Esophagus muscularis mucosa (tissue), 4 donors: ENCODE measurements at regions not wholly inside any gene's neighbourhood (a gene's known extent, or its start where the extent isn't known, plus 50 kb on each side); places are given as distances from the start of the nearest gene placed in this dataset.

Experiments used
- EP300 ChIP-seq: sonication (generic); formaldehyde crosslinking; IDR thresholded peaks from one replicate; pipeline ENCODE4 v1.6.1; 2017; ENCODE audit warnings: antibody characterized with exemption
- POLR2A ChIP-seq: fragments of 450-650 bp; IDR thresholded peaks from one replicate; pipeline ENCODE4 v1.6.1; 2017; ENCODE audit warnings: antibody characterized with exemption, moderate library complexity, mild to moderate bottlenecking, low read depth
- POLR2AphosphoS5 ChIP-seq, 2 donors: sonication (generic); formaldehyde crosslinking; IDR thresholded peaks; one replicate each; pipeline ENCODE4 v1.6.1; 2017; ENCODE audit warnings: antibody characterized with exemption in 2 of 2
- TF ChIP-seq, protein P1 (sequence below), 3 experiments: fragments of 200-600 bp in 2 of 3; fragments of 450-650 bp in 1 of 3; sonication (generic) in 2 of 3; IDR thresholded peaks; one replicate each; pipeline ENCODE4 v1.5.1; 2017 to 2019; ENCODE audit warnings: antibody characterized with exemption in 3 of 3, mild to moderate bottlenecking in 2 of 3, moderate library complexity in 1 of 3

GRCh38 chr21:35585155-35585554 is 475.2 kb downstream of the SETD4 start:
- TF ChIP-seq POLR2A (no peak), EP300 (no peak), POLR2AphosphoS5 (IDR thresholded peaks at IDR 0.05) (no peak)
- TF ChIP-seq, protein P1, sequence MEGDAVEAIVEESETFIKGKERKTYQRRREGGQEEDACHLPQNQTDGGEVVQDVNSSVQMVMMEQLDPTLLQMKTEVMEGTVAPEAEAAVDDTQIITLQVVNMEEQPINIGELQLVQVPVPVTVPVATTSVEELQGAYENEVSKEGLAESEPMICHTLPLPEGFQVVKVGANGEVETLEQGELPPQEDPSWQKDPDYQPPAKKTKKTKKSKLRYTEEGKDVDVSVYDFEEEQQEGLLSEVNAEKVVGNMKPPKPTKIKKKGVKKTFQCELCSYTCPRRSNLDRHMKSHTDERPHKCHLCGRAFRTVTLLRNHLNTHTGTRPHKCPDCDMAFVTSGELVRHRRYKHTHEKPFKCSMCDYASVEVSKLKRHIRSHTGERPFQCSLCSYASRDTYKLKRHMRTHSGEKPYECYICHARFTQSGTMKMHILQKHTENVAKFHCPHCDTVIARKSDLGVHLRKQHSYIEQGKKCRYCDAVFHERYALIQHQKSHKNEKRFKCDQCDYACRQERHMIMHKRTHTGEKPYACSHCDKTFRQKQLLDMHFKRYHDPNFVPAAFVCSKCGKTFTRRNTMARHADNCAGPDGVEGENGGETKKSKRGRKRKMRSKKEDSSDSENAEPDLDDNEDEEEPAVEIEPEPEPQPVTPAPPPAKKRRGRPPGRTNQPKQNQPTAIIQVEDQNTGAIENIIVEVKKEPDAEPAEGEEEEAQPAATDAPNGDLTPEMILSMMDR (IDR thresholded peaks at IDR 0.05): no peak
